Vagina (tissue), 2 donors: ENCODE measurements at regions not wholly inside any gene's neighbourhood (a gene's known extent, or its start where the extent isn't known, plus 50 kb on each side); places are given as distances from the start of the nearest gene placed in this dataset.

Experiments used
- POLR2A ChIP-seq, 2 donors: fragments of 450-650 bp; IDR thresholded peaks; one replicate each; pipeline ENCODE4 v1.6.1; 2017; ENCODE audit warnings: antibody characterized with exemption in 2 of 2, mild to moderate bottlenecking in 2 of 2, moderate library complexity in 2 of 2
- TF ChIP-seq, protein P1 (sequence below), 3 experiments: fragments of 450-650 bp in 2 of 3; fragments of 200-600 bp in 1 of 3; sonication (generic) in 1 of 3; IDR thresholded peaks; one replicate each; pipeline ENCODE4 v1.5.1; 2017 to 2019; ENCODE audit warnings: antibody characterized with exemption in 3 of 3, mild to moderate bottlenecking in 2 of 3, moderate library complexity in 2 of 3

- TF ChIP-seq, protein P1, sequence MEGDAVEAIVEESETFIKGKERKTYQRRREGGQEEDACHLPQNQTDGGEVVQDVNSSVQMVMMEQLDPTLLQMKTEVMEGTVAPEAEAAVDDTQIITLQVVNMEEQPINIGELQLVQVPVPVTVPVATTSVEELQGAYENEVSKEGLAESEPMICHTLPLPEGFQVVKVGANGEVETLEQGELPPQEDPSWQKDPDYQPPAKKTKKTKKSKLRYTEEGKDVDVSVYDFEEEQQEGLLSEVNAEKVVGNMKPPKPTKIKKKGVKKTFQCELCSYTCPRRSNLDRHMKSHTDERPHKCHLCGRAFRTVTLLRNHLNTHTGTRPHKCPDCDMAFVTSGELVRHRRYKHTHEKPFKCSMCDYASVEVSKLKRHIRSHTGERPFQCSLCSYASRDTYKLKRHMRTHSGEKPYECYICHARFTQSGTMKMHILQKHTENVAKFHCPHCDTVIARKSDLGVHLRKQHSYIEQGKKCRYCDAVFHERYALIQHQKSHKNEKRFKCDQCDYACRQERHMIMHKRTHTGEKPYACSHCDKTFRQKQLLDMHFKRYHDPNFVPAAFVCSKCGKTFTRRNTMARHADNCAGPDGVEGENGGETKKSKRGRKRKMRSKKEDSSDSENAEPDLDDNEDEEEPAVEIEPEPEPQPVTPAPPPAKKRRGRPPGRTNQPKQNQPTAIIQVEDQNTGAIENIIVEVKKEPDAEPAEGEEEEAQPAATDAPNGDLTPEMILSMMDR (IDR thresholded peaks at IDR 0.05) = no peak
- TF ChIP-seq POLR2A (IDR thresholded peaks at IDR 0.05) = no peak
Measured at GRCh38 chr15:31444844-31445243, 118.2 kb downstream of the KLF13 start.
